ENCODE measurements at regions not wholly inside any gene's neighbourhood (a gene's known extent, or its start where the extent isn't known, plus 50 kb on each side); places are given as distances from the start of the nearest gene placed in this dataset.

DNA sequence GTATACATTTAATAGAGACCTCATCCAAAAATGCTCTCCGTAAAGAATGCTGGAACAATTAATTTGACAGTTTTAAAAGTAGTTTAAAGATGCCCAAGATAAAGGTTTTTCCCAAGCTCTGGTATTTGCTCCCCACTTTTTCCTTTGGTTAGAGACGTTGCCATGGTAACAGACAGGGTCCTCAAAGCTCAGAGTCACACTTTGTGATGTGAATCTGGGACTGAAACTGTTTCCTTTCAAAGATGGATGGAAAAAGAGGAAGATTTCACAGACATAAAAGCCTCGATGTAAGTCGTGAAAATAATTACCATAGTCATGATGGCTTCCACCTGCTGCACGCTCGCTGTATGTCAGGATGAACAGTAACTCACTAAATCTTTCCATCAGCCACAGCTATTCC, 229.5 kb downstream of the MSX2 start:
- Histone ChIP-seq H3K79me2 (ENCODE audit: insufficient read depth) (no peaks in the 10 kb centered on the region), H3K9me3 (no peaks in the 10 kb centered on the region), H3K9ac (no peak overlapping the region), H3K27ac (ENCODE audit: low read depth in 2 of 2, low read length in 1 of 2) (no peak overlapping the region), H3K36me3 (replicated peaks in 1 of 2; ENCODE audit: control insufficient read depth in 1 of 2, insufficient read depth in 2 of 2, low read length in 1 of 2) (no peaks in the 10 kb centered on the region), H3F3A (replicated peaks; ENCODE audit: insufficient read depth) (no peaks in the 10 kb centered on the region), H3K27me3 (ENCODE audit: insufficient read depth) (no peaks in the 10 kb centered on the region), H3K4me1 (ENCODE audit: control insufficient read depth in 1 of 2, insufficient read depth in 2 of 2, low read depth in 1 of 2, low read length in 1 of 2) (no peaks in the 10 kb centered on the region), H3K4me3 (ENCODE audit: low read depth in 2 of 2, low read length in 1 of 2) (no peak overlapping the region), H3K9me2 (no peaks in the 10 kb centered on the region), H2AFZ (ENCODE audit: low read depth) (no peak overlapping the region), H4K20me1 (ENCODE audit: insufficient read depth) (no peaks in the 10 kb centered on the region), H3K4me2 (no peak overlapping the region)
- no peak for DNase-seq
- WGBS (ENCODE audit: low lambda C conversion rate), result 16% methylated on average over 6 of the region's 6 CpGs
- ChIA-PET CTCF (interaction anchor here (1.2 to 2.6 kb wide), 3 partner anchors 17 to 494 kb away, joined by 3 to 11 read pairs (median 4); partner anchors contain the start of gene DRD1), POLR2A (no interaction called here)
- TF ChIP-seq, protein P1, sequence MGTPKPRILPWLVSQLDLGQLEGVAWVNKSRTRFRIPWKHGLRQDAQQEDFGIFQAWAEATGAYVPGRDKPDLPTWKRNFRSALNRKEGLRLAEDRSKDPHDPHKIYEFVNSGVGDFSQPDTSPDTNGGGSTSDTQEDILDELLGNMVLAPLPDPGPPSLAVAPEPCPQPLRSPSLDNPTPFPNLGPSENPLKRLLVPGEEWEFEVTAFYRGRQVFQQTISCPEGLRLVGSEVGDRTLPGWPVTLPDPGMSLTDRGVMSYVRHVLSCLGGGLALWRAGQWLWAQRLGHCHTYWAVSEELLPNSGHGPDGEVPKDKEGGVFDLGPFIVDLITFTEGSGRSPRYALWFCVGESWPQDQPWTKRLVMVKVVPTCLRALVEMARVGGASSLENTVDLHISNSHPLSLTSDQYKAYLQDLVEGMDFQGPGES (IDR thresholded peaks at IDR 0.05; ENCODE audit: low read depth, low read length), result no peak
- TF ChIP-seq JUND (IDR thresholded peaks at IDR 0.05) (no peak), TAF1 (IDR thresholded peaks at IDR 0.05; ENCODE audit: borderline replicate concordance, low read depth, low read length) (no peak), NFIC (IDR thresholded peaks at IDR 0.05; ENCODE audit: borderline replicate concordance) (no peak), GATA2 (CRISPR knock-in tag; IDR thresholded peaks at IDR 0.05) (no peak), ELF1 (IDR thresholded peaks at IDR 0.05) (no peak), RXRA (IDR thresholded peaks at IDR 0.05; ENCODE audit: borderline replicate concordance, low read depth) (no peak), CHD2 (IDR thresholded peaks at IDR 0.05; ENCODE audit: low read length, partially characterized antibody) (no peak), SIN3A (IDR thresholded peaks at IDR 0.05; ENCODE audit: borderline replicate concordance, low read depth, low read length) (no peak), RFX5 (IDR thresholded peaks at IDR 0.05; ENCODE audit: low read length) (no peak), EZH2phosphoT487 (IDR thresholded peaks at IDR 0.05; ENCODE audit: borderline replicate concordance, low read depth) (no peak), EP300 (IDR thresholded peaks at IDR 0.05; ENCODE audit: borderline replicate concordance in 1 of 2, low read depth in 1 of 2, low read length in 1 of 2) (no peak)
- TF ChIP-seq, protein P2, sequence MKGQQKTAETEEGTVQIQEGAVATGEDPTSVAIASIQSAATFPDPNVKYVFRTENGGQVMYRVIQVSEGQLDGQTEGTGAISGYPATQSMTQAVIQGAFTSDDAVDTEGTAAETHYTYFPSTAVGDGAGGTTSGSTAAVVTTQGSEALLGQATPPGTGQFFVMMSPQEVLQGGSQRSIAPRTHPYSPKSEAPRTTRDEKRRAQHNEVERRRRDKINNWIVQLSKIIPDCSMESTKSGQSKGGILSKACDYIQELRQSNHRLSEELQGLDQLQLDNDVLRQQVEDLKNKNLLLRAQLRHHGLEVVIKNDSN (IDR thresholded peaks at IDR 0.05; ENCODE audit: borderline replicate concordance, low read depth), result no peak
- TF ChIP-seq, protein P3, sequence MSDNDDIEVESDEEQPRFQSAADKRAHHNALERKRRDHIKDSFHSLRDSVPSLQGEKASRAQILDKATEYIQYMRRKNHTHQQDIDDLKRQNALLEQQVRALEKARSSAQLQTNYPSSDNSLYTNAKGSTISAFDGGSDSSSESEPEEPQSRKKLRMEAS (IDR thresholded peaks at IDR 0.05; ENCODE audit: low read depth), result no peak
- TF ChIP-seq, protein P4, sequence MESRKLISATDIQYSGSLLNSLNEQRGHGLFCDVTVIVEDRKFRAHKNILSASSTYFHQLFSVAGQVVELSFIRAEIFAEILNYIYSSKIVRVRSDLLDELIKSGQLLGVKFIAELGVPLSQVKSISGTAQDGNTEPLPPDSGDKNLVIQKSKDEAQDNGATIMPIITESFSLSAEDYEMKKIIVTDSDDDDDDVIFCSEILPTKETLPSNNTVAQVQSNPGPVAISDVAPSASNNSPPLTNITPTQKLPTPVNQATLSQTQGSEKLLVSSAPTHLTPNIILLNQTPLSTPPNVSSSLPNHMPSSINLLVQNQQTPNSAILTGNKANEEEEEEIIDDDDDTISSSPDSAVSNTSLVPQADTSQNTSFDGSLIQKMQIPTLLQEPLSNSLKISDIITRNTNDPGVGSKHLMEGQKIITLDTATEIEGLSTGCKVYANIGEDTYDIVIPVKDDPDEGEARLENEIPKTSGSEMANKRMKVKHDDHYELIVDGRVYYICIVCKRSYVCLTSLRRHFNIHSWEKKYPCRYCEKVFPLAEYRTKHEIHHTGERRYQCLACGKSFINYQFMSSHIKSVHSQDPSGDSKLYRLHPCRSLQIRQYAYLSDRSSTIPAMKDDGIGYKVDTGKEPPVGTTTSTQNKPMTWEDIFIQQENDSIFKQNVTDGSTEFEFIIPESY (IDR thresholded peaks at IDR 0.05; ENCODE audit: borderline replicate concordance, low read depth), result no peak

Measured in SK-N-SH (cell line).